GM21723 (cell line): ENCODE measurements at regions not wholly inside any gene's neighbourhood (a gene's known extent, or its start where the extent isn't known, plus 50 kb on each side); places are given as distances from the start of the nearest gene placed in this dataset.

Source experiments
- ATAC-seq: cut with Tn5 transposase; IDR thresholded peaks from one replicate; pipeline ENCODE4 v1.9.1; 2021; ENCODE audit warnings: mild to moderate bottlenecking, moderate library complexity; ENCODE audit not compliant: unreplicated experiment

GRCh38 chr12:92369056-92369455, 223.4 kb upstream of the BTG1 start:
- ATAC-seq, result no peak

- no peak for ATAC-seq
Measured at GRCh38 chr12:92365836-92366235, 220.2 kb upstream of the BTG1 start.

- no peak for ATAC-seq
Measured at GRCh38 chr12:92365333-92365732, 219.7 kb upstream of the BTG1 start.

GRCh38 chr12:92363295-92364146, 217.9 kb upstream of the BTG1 start:
- peak; percentile 77 for ATAC-seq

GRCh38 chr12:92362785-92363184, 217.1 kb upstream of the BTG1 start:
- ATAC-seq, result peak; percentile 44

- no peak for ATAC-seq
Measured at GRCh38 chr12:92362126-92362525, 216.5 kb upstream of the BTG1 start.

GRCh38 chr12:92360543-92360942, 214.9 kb upstream of the BTG1 start:
- no peak for ATAC-seq

- ATAC-seq, result no peak
Measured at GRCh38 chr12:92359581-92360209, 214.0 kb upstream of the BTG1 start.

GRCh38 chr12:92357584-92358261, 212.1 kb upstream of the BTG1 start:
- no peak for ATAC-seq

- no peak for ATAC-seq
Measured at GRCh38 chr12:92356425-92356824, 210.8 kb upstream of the BTG1 start.

- no peak for ATAC-seq
Measured at GRCh38 chr12:92349635-92350034, 204.0 kb upstream of the BTG1 start.

- ATAC-seq, result no peak
Measured at GRCh38 chr12:92342574-92342973, 196.9 kb upstream of the BTG1 start.

- ATAC-seq, result no peak
Measured at GRCh38 chr12:92341065-92341668, 195.5 kb upstream of the BTG1 start.

- ATAC-seq, result no peak
Measured at GRCh38 chr12:92340441-92341064, 194.9 kb upstream of the BTG1 start.

GRCh38 chr12:92340003-92340402, 194.4 kb upstream of the BTG1 start:
- no peak for ATAC-seq

GRCh38 chr12:92339198-92339821, 193.7 kb upstream of the BTG1 start:
- no peak for ATAC-seq

- no peak for ATAC-seq
Measured at GRCh38 chr12:92338671-92339070, 193.0 kb upstream of the BTG1 start.

- ATAC-seq, result no peak
Measured at GRCh38 chr12:92338102-92338501, 192.5 kb upstream of the BTG1 start.

GRCh38 chr12:92337128-92337527, 191.5 kb upstream of the BTG1 start:
- no peak for ATAC-seq

- ATAC-seq, result no peak
Measured at GRCh38 chr12:92336641-92337040, 191.0 kb upstream of the BTG1 start.

GRCh38 chr12:92335831-92336230, 190.2 kb upstream of the BTG1 start:
- no peak for ATAC-seq
